Gastroesophageal sphincter (tissue), 4 donors: ENCODE measurements at regions not wholly inside any gene's neighbourhood (a gene's known extent, or its start where the extent isn't known, plus 50 kb on each side); places are given as distances from the start of the nearest gene placed in this dataset.

Experiments
- ATAC-seq: fragments of 150-250 bp; one replicate; pipeline ENCODE4 v1.9.1; 2016; ENCODE audit warnings: mild to moderate bottlenecking, moderate library complexity
- H3K27ac ChIP-seq, 4 donors: fragments of 200-600 bp; sonication (generic) in 3 of 4; 1 replicate in 3 of 4; 2 replicates in 1 of 4; pipeline ENCODE4 v1.5.1; 2016 to 2019
- H3K27me3 ChIP-seq: fragments of 200-600 bp; sonication (generic); one replicate; pipeline ENCODE4 v1.5.1; 2019
- H3K36me3 ChIP-seq, 2 donors: fragments of 200-600 bp; sonication (generic); one replicate each; pipeline ENCODE4 v1.5.1; 2019; ENCODE audit warnings: control low read depth in 1 of 2
- H3K4me1 ChIP-seq, 3 donors: fragments of 200-600 bp; sonication (generic); 1 replicate in 2 of 3; 2 replicates in 1 of 3; pipeline ENCODE4 v1.5.1; 2016 to 2019; ENCODE audit warnings: control low read depth in 2 of 3
- H3K4me3 ChIP-seq, 2 donors: fragments of 200-600 bp; sonication (generic); one replicate each; pipeline ENCODE4 v1.5.1; 2019; ENCODE audit warnings: mild to moderate bottlenecking in 1 of 2, moderate library complexity in 1 of 2
- H3K9me3 ChIP-seq, 3 donors: fragments of 200-600 bp; sonication (generic); one replicate each; pipeline ENCODE4 v1.5.1; 2017 to 2019; ENCODE audit warnings: control low read depth in 2 of 3
- CTCF ChIP-seq, 4 experiments: fragments of 200-600 bp in 2 of 4; fragments of 450-650 bp in 2 of 4; sonication (generic) in 1 of 4; IDR thresholded peaks; one replicate each; pipeline ENCODE4 v1.5.1; 2017 to 2019; ENCODE audit warnings: antibody characterized with exemption in 4 of 4, mild to moderate bottlenecking in 2 of 4, moderate library complexity in 2 of 4
- EP300 ChIP-seq: sonication (generic); formaldehyde crosslinking; IDR thresholded peaks from one replicate; pipeline ENCODE4 v1.6.1; 2017; ENCODE audit warnings: antibody characterized with exemption, mild to moderate bottlenecking
- POLR2A ChIP-seq, 2 donors: fragments of 450-650 bp; IDR thresholded peaks; one replicate each; pipeline ENCODE4 v1.6.1; 2017; ENCODE audit warnings: antibody characterized with exemption in 2 of 2, mild to moderate bottlenecking in 2 of 2, moderate library complexity in 1 of 2
- POLR2AphosphoS5 ChIP-seq: sonication (generic); formaldehyde crosslinking; IDR thresholded peaks from one replicate; pipeline ENCODE4 v1.6.1; 2017; ENCODE audit warnings: antibody characterized with exemption
- WGBS, 2 donors: methylation state at CpG; one replicate each; pipeline ENCODE4 v1.1.5; 2018; ENCODE audit warnings: low coverage in 1 of 2; 5-methylcytosine and 5-hydroxymethylcytosine counted together

GRCh38 chr7:46943996-46944395, 637.9 kb downstream of the TNS3 start:
- Histone ChIP-seq H3K36me3 (no peaks in the 10 kb centered on the region), H3K4me1 (no peaks in the 10 kb centered on the region), H3K27ac (no peak overlapping the region), H3K9me3 (no peaks in the 10 kb centered on the region), H3K27me3 (no peaks in the 10 kb centered on the region), H3K4me3 (no peak overlapping the region)
- WGBS, 2 donors: 43 to 67% methylated on average over 2 to 3 of the region's 3 CpGs
- TF ChIP-seq EP300 (no peak), POLR2A (IDR thresholded peaks at IDR 0.05) (no peak), POLR2AphosphoS5 (no peak), CTCF (IDR thresholded peaks at IDR 0.05) (no peak)
- ATAC-seq: no peak

GRCh38 chr7:46942574-46942973, 639.3 kb downstream of the TNS3 start:
- no peak overlapping the region for H3K4me3 ChIP-seq
- ATAC-seq: no peak
- 98 to 100% methylated on average over 2 to 5 of the region's 5 CpGs for WGBS, 2 donors

DNA sequence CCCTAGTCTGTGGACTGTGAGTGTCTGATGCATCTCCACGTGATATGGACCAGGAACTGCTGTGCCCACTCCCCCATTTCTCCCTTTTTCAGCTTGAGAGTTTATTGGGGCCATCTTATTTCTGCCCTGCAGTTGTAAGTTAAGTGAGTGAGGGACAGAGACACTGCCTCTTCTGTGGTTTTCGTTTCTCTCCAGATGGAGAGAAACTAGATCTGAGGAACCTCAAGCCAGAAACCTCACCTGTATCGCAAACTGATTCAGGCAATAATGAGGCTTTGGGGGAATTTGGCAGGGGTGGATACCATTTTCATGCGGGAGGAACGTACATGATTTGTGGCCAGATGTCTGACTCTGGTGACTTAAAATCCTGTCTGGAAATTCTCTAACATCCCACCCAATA, 641.7 kb downstream of the TNS3 start:
- Histone ChIP-seq H3K27ac (no peak overlapping the region), H3K36me3 (no peaks in the 10 kb centered on the region), H3K4me3 (no peak overlapping the region), H3K9me3 (no peaks in the 10 kb centered on the region), H3K27me3 (no peaks in the 10 kb centered on the region), H3K4me1 (no peaks in the 10 kb centered on the region)
- TF ChIP-seq EP300 (no peak), POLR2AphosphoS5 (no peak), POLR2A (IDR thresholded peaks at IDR 0.05) (no peak), CTCF (IDR thresholded peaks at IDR 0.05) (no peak)
- no peak for ATAC-seq
- WGBS, 2 donors: 81 to 93% methylated on average over 2 to 3 of the region's 5 CpGs

More at GRCh38 chr7:46942574-46942973, 639.3 kb downstream of the TNS3 start:
- Histone ChIP-seq H3K4me1 (no peaks in the 10 kb centered on the region), H3K27ac (no peak overlapping the region), H3K27me3 (no peaks in the 10 kb centered on the region), H3K36me3 (no peaks in the 10 kb centered on the region), H3K9me3 (no peaks in the 10 kb centered on the region)
- TF ChIP-seq POLR2A (IDR thresholded peaks at IDR 0.05) (no peak), EP300 (no peak), CTCF (IDR thresholded peaks at IDR 0.05) (no peak), POLR2AphosphoS5 (no peak)

DNA sequence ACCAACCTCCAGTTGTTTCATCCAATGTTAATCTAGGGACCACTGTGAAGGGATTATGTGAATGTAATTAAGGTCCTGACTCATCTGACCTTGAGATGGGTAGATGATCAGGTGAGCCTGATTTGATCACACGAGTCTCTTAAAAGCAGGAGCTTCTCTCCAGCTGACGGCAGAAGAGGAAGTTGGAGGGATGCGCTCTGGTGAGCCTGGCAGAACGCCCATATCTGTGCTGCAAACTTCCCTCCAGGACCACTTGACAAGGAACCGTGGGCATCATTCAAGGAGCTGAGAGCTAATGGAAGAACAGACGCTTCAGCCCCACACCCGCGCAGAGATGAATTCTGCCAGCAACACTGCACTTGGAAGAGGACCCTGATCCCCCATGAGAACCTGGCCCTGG, 642.4 kb downstream of the TNS3 start:
- H3K9me3 ChIP-seq: no peaks in the 10 kb centered on the region
- H3K36me3 ChIP-seq: no peaks in the 10 kb centered on the region
- H3K4me1 ChIP-seq: no peaks in the 10 kb centered on the region
- no peak overlapping the region for H3K27ac ChIP-seq
- no peak for ATAC-seq
- H3K4me3 ChIP-seq: no peak overlapping the region
- 85 to 90% methylated on average over 2 to 4 of the region's 8 CpGs for whole genome bisulfite sequencing, 2 donors
- no peaks in the 10 kb centered on the region for H3K27me3 ChIP-seq
- TF ChIP-seq POLR2A (IDR thresholded peaks at IDR 0.05) (no peak), CTCF (IDR thresholded peaks at IDR 0.05) (no peak), POLR2AphosphoS5 (no peak), EP300 (no peak)

GRCh38 chr7:46939089-46939488, 642.8 kb downstream of the TNS3 start:
- Histone ChIP-seq H3K9me3 (no peaks in the 10 kb centered on the region), H3K4me1 (no peaks in the 10 kb centered on the region), H3K4me3 (no peak overlapping the region), H3K27ac (no peak overlapping the region), H3K27me3 (no peaks in the 10 kb centered on the region), H3K36me3 (no peaks in the 10 kb centered on the region)
- no peak for ATAC-seq
- WGBS, 2 donors: 50 to 100% methylated on average over 1 to 2 of the region's 2 CpGs
- TF ChIP-seq EP300: no peak
